ENCODE measurements at regions not wholly inside any gene's neighbourhood (a gene's known extent, or its start where the extent isn't known, plus 50 kb on each side); places are given as distances from the start of the nearest gene placed in this dataset.

- H3K27ac ChIP-seq (ENCODE audit: low read length), result no peak overlapping the region
- H3K36me3 ChIP-seq (ENCODE audit: control insufficient read depth in 1 of 2, insufficient read depth in 2 of 2, low read length in 2 of 2), result no peaks in the 10 kb centered on the region
- no peaks in the 10 kb centered on the region for H3K4me1 ChIP-seq (ENCODE audit: control insufficient read depth in 1 of 2, insufficient read depth in 2 of 2, low read length in 2 of 2)
- H3K9me3 ChIP-seq (ENCODE audit: control insufficient read depth in 1 of 2, low read length in 2 of 2), result no peaks in the 10 kb centered on the region
- H3K27me3 ChIP-seq (ENCODE audit: low read depth, low read length), result no peaks in the 10 kb centered on the region
- H3K4me3 ChIP-seq (ENCODE audit: low read depth in 1 of 2, low read length in 2 of 2), result no peak overlapping the region
Measured at GRCh38 chrX:33330798-33331197, 119.4 kb upstream of the DMD start.

GRCh38 chrX:33324099-33324498, 112.8 kb upstream of the DMD start:
- no peaks in the 10 kb centered on the region for H3K36me3 ChIP-seq (ENCODE audit: control insufficient read depth in 1 of 2, insufficient read depth in 2 of 2, low read length in 2 of 2)
- H3K4me1 ChIP-seq (ENCODE audit: control insufficient read depth in 1 of 2, insufficient read depth in 2 of 2, low read length in 2 of 2), result no peaks in the 10 kb centered on the region
- no peak overlapping the region for H3K27ac ChIP-seq (ENCODE audit: low read length)
- no peak overlapping the region for H3K4me3 ChIP-seq (ENCODE audit: low read depth in 1 of 2, low read length in 2 of 2)
- no peaks in the 10 kb centered on the region for H3K9me3 ChIP-seq (ENCODE audit: control insufficient read depth in 1 of 2, low read length in 2 of 2)
- no peaks in the 10 kb centered on the region for H3K27me3 ChIP-seq (ENCODE audit: low read depth, low read length)

- H3K4me1 ChIP-seq (ENCODE audit: control insufficient read depth in 1 of 2, insufficient read depth in 2 of 2, low read length in 2 of 2), result no peaks in the 10 kb centered on the region
- no peaks in the 10 kb centered on the region for H3K27me3 ChIP-seq (ENCODE audit: low read depth, low read length)
- H3K36me3 ChIP-seq (ENCODE audit: control insufficient read depth in 1 of 2, insufficient read depth in 2 of 2, low read length in 2 of 2), result no peaks in the 10 kb centered on the region
- no peak overlapping the region for H3K4me3 ChIP-seq (ENCODE audit: low read depth in 1 of 2, low read length in 2 of 2)
- H3K27ac ChIP-seq (ENCODE audit: low read length), result no peak overlapping the region
- no peaks in the 10 kb centered on the region for H3K9me3 ChIP-seq (ENCODE audit: control insufficient read depth in 1 of 2, low read length in 2 of 2)
Measured at GRCh38 chrX:33307911-33308354, 96.6 kb upstream of the DMD start.

GRCh38 chrX:33298622-33299021, 87.3 kb upstream of the DMD start:
- Histone ChIP-seq H3K27me3 (ENCODE audit: low read depth, low read length) (no peaks in the 10 kb centered on the region), H3K27ac (ENCODE audit: low read length) (no peak overlapping the region), H3K36me3 (ENCODE audit: control insufficient read depth in 1 of 2, insufficient read depth in 2 of 2, low read length in 2 of 2) (no peaks in the 10 kb centered on the region), H3K4me3 (ENCODE audit: low read depth in 1 of 2, low read length in 2 of 2) (no peak overlapping the region), H3K4me1 (ENCODE audit: control insufficient read depth in 1 of 2, insufficient read depth in 2 of 2, low read length in 2 of 2) (no peaks in the 10 kb centered on the region), H3K9me3 (ENCODE audit: control insufficient read depth in 1 of 2, low read length in 2 of 2) (no peaks in the 10 kb centered on the region)

- H3K4me3 ChIP-seq (ENCODE audit: low read depth in 1 of 2, low read length in 2 of 2), result no peak overlapping the region
- H3K4me1 ChIP-seq (ENCODE audit: control insufficient read depth in 1 of 2, insufficient read depth in 2 of 2, low read length in 2 of 2), result no peaks in the 10 kb centered on the region
Measured at GRCh38 chrX:33285550-33285949, 74.2 kb upstream of the DMD start.

GRCh38 chrX:33277046-33277445, 65.7 kb upstream of the DMD start:
- Histone ChIP-seq H3K27me3 (ENCODE audit: low read depth, low read length) (no peaks in the 10 kb centered on the region), H3K27ac (ENCODE audit: low read length) (no peak overlapping the region), H3K36me3 (ENCODE audit: control insufficient read depth in 1 of 2, insufficient read depth in 2 of 2, low read length in 2 of 2) (no peaks in the 10 kb centered on the region), H3K9me3 (ENCODE audit: control insufficient read depth in 1 of 2, low read length in 2 of 2) (no peaks in the 10 kb centered on the region), H3K4me1 (ENCODE audit: control insufficient read depth in 1 of 2, insufficient read depth in 2 of 2, low read length in 2 of 2) (no peaks in the 10 kb centered on the region), H3K4me3 (ENCODE audit: low read depth in 1 of 2, low read length in 2 of 2) (no peak overlapping the region)

More at GRCh38 chrX:33285550-33285949, 74.2 kb upstream of the DMD start:
- H3K27me3 ChIP-seq (ENCODE audit: low read depth, low read length), result no peaks in the 10 kb centered on the region
- no peaks in the 10 kb centered on the region for H3K36me3 ChIP-seq (ENCODE audit: control insufficient read depth in 1 of 2, insufficient read depth in 2 of 2, low read length in 2 of 2)
- no peak overlapping the region for H3K27ac ChIP-seq (ENCODE audit: low read length)
- H3K9me3 ChIP-seq (ENCODE audit: control insufficient read depth in 1 of 2, low read length in 2 of 2), result no peaks in the 10 kb centered on the region

GRCh38 chrX:33273535-33273934, 62.2 kb upstream of the DMD start:
- Histone ChIP-seq H3K27me3 (ENCODE audit: low read depth, low read length) (no peaks in the 10 kb centered on the region), H3K9me3 (ENCODE audit: control insufficient read depth in 1 of 2, low read length in 2 of 2) (no peaks in the 10 kb centered on the region), H3K36me3 (ENCODE audit: control insufficient read depth in 1 of 2, insufficient read depth in 2 of 2, low read length in 2 of 2) (no peaks in the 10 kb centered on the region), H3K27ac (ENCODE audit: low read length) (no peak overlapping the region), H3K4me1 (ENCODE audit: control insufficient read depth in 1 of 2, insufficient read depth in 2 of 2, low read length in 2 of 2) (no peaks in the 10 kb centered on the region), H3K4me3 (ENCODE audit: low read depth in 1 of 2, low read length in 2 of 2) (no peak overlapping the region)

GRCh38 chrX:33272986-33273385, 61.6 kb upstream of the DMD start:
- no peak overlapping the region for H3K27ac ChIP-seq (ENCODE audit: low read length)
- no peaks in the 10 kb centered on the region for H3K9me3 ChIP-seq (ENCODE audit: control insufficient read depth in 1 of 2, low read length in 2 of 2)
- H3K27me3 ChIP-seq (ENCODE audit: low read depth, low read length), result no peaks in the 10 kb centered on the region
- no peaks in the 10 kb centered on the region for H3K36me3 ChIP-seq (ENCODE audit: control insufficient read depth in 1 of 2, insufficient read depth in 2 of 2, low read length in 2 of 2)
- no peaks in the 10 kb centered on the region for H3K4me1 ChIP-seq (ENCODE audit: control insufficient read depth in 1 of 2, insufficient read depth in 2 of 2, low read length in 2 of 2)
- H3K4me3 ChIP-seq (ENCODE audit: low read depth in 1 of 2, low read length in 2 of 2), result no peak overlapping the region
